NT2/D1 (cell line): ENCODE measurements at regions not wholly inside any gene's neighbourhood (a gene's known extent, or its start where the extent isn't known, plus 50 kb on each side); places are given as distances from the start of the nearest gene placed in this dataset.

Experiments used
- SUZ12 ChIP-seq: IDR thresholded peaks from 2 replicates; pipeline ENCODE4 v1.6.1; 2011; ENCODE audit not compliant: insufficient read length, insufficient read depth; ENCODE audit errors: extremely low read depth
- YY1 ChIP-seq: IDR thresholded peaks from 2 replicates; pipeline ENCODE4 v1.6.1; 2011; ENCODE audit not compliant: insufficient read length, insufficient read depth
- ZNF274 ChIP-seq: IDR thresholded peaks from 2 replicates; pipeline ENCODE4 v1.6.1; 2011; ENCODE audit warnings: mild to moderate bottlenecking, low read depth, low read length

- TF ChIP-seq YY1 (no peak), ZNF274 (no peak), SUZ12 (no peak)
Measured at GRCh38 chr2:49251766-49252165, 97.5 kb upstream of the FSHR start.
